ENCODE measurements at regions not wholly inside any gene's neighbourhood (a gene's known extent, or its start where the extent isn't known, plus 50 kb on each side); places are given as distances from the start of the nearest gene placed in this dataset.

- DNase-seq = no peak
These were observed 292.9 kb downstream of the NSG2 start for GRCh38 chr5:174338185-174339010.

- no peak for DNase-seq
These were observed 293.6 kb downstream of the NSG2 start for GRCh38 chr5:174339130-174339529.

GRCh38 chr5:174340226-174340625, 294.7 kb downstream of the NSG2 start:
- no peak for DNase-seq

GRCh38 chr5:174342696-174343095, 297.2 kb downstream of the NSG2 start:
- no peak for DNase-seq

DNA sequence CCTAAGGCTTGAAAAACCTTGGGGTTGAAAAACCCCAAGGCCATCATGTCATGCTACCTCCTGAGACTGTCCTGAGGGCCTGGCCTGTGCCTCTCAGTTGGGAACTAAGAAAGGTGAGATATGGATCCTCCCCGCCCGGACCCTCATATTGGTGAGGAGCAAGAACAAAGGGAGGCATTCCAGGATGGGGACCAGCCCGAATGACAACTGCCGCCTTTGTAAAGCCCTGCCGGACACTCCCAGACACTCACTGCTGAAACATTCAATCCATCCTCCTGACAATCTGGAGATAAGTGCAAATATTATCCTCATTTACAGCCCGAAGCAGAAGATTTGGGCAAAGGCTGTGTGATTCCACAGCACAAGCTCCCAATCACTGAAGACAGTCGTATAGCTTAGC, 298.3 kb downstream of the NSG2 start:
- no peak for DNase-seq

GRCh38 chr5:174344335-174344734, 298.8 kb downstream of the NSG2 start:
- no peak for DNase-seq

GRCh38 chr5:174347183-174347582, 301.7 kb downstream of the NSG2 start:
- DNase-seq = no peak

DNA sequence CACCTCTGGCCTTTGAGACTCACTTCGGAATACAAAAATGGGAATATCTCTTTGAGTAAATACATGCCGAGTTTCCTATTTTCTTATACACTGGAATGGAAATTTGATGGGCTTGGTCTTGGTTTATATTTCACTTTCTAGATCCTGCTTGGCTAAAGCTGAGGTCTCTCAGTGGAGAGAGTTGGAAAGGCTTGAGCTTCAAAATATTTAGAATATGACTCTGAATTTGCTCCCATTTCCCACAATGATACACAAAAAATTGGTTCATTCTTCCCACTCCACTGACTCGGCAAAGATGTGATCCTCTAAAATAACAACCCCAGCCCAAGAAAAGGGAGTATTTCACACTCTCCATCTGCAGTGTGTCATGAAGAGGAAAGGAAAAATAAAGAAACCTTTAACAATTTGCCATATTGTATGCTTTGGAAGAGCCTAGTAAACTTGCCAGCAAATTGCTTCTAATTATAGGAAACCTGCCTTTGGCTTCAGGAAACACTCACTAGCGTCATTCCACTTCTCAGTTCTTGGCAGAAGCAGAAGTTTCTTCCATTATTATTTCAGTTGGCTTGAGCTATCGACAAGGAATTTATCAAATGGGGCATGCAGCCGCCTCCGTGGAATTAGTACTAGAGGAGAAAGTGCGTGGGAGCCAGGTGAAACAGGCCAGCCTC, 302.9 kb downstream of the NSG2 start:
- DNase-seq = no peak

- no peak for DNase-seq
These were observed 307.2 kb downstream of the NSG2 start for GRCh38 chr5:174352681-174353080.

GRCh38 chr5:174354571-174354970, 309.1 kb downstream of the NSG2 start:
- no peak for DNase-seq

DNA sequence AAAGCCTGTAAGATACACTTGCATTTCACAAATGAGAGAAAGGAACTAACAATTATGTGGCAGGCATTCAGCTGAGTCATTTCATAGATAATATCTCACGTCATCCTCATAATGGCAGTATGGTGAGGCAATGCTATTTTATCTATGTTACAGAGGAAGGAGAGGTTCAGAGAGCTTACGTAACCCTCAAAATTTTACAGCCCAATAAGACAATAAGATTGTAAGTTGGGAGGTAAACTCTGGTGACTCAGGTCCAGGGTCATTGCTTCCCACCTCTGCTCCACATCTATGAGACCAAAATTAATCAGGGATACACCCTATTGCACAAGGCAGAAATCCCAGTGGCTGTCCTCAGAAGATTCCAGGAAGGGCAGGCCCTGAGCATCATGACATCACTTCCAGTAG, 309.7 kb downstream of the NSG2 start:
- no peak for DNase-seq

DNA sequence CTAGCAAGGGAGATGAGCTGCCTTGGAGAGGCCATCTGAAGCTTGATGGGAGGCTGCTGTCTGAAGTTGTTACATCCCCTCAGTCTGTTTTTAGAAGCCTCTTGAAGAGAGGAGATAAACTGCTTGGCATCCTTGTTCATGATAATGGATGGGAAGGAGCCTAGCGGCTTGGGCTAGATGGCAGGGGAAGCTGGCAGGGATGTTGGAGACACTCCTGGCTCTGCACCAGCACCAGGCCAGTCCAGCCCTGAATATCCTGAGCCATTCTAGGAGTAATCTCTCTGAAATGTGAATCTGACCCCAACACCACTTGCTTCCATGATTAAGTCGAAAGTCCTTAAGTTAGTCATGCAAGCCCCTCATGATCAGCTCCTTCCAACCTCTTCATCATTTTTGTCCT, 310.5 kb downstream of the NSG2 start:
- DNase-seq = no peak

- no peak for DNase-seq
These were observed 311.0 kb downstream of the NSG2 start for GRCh38 chr5:174356536-174356935.

DNA sequence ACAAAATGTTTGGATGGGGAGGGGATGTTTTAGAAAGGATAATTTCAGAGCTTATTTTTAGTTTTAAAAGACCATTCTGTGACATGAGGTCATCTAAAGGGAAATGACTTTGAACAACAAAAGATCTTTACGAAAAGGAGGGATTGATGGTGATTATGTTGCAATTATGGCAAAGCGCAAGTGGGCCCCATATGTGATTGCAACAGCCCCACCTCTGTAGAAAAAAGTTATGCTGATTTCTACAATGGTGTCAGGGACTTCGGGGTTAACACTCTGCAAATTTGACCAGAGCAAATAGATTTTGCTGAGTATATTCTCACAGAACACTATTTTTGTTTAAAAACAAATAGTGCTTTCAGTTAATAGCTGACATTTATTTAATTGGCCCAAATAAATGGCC, 312.8 kb downstream of the NSG2 start:
- no peak for DNase-seq

- no peak for DNase-seq
These were observed 313.6 kb downstream of the NSG2 start for GRCh38 chr5:174359071-174359470.

GRCh38 chr5:174362514-174362913, 317.0 kb downstream of the NSG2 start:
- no peak for DNase-seq

GRCh38 chr5:174363934-174364333, 318.4 kb downstream of the NSG2 start:
- no peak for DNase-seq

DNA sequence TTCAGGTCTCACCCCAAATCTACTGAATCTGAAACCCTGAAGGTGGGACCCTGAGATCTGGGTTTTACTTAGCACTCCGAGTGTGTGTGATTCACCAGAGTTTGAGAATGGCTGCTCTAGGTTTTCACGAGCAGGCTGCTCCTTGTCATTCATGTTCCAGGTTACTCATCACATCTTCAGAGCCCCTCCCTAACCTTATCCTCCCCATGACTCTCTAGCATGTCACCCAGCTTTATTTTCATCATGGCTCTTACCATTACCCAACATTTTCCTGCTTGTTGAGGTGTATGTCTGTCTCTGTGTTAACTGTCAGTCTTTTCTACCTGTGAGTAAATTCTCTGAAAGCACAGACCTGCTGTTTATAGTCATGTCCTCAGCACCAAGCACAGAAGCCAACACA, 319.2 kb downstream of the NSG2 start:
- DNase-seq = no peak

- DNase-seq = no peak
These were observed 326.1 kb downstream of the NSG2 start for GRCh38 chr5:174371600-174372094.

DNA sequence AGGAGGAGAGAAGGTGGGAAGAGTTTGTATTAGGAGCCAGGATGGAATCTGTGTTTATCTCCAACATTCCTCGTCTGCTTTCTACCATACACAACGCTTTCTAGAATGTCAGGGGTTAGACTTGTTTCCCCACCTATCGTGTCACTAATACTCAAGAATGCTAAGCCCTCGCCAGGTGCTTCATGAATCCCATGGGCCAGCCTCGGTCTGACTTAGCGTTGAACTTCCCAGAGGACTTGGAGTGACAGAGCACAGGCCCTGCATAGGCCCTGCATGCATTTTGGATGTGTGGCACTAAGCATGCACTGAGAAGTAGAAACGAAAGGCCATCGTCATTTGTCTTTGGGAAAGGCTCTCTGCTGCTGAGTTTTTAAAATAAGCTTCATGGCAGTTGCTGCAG, 328.7 kb downstream of the NSG2 start:
- DNase-seq = no peak

DNA sequence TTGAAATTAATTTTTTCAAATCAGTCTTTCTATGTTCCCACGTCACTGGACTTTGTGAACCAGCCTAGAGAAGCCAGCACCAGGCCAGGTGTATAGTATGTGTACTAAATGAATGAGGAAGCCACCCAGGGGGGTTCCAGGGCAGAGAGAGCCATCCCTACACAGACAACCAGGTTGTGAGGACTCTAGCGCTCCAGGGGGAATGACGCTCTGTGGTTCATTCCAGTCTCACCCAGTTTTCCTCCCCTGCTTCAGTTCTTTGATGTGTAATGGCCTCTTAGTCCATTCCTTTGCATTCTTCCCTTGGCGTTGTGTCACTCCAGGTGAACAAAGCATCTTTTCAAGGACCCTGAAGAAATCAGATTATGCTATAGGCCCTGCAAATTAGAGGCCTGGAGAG, 330.6 kb downstream of the NSG2 start:
- DNase-seq = no peak

- no peak for DNase-seq
These were observed 331.3 kb downstream of the NSG2 start for GRCh38 chr5:174376726-174377373.

GRCh38 chr5:174378121-174378874, 332.8 kb downstream of the NSG2 start:
- DNase-seq = no peak
